ENCODE measurements at regions not wholly inside any gene's neighbourhood (a gene's known extent, or its start where the extent isn't known, plus 50 kb on each side); places are given as distances from the start of the nearest gene placed in this dataset.

DNA sequence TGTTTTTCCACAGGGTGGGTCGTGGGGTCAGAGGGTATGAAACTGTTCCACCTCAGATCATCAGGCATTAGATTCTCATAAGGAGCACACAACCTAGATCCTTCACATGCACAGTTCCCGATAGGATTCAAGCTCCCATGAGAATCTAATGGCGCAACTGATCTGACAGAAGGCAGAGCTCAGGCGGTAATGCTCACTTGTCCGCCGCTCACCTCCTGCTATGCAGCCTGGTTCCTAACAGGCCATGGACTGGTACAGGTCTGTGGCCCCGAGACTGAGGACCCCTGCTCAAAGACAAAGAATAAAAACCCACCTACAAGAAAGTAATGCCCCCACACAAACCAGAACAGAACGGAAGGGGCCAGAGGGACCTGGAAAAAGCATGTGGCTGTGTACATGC lies 76.1 kb upstream of the SNX9 start:
- TF ChIP-seq, protein P1, sequence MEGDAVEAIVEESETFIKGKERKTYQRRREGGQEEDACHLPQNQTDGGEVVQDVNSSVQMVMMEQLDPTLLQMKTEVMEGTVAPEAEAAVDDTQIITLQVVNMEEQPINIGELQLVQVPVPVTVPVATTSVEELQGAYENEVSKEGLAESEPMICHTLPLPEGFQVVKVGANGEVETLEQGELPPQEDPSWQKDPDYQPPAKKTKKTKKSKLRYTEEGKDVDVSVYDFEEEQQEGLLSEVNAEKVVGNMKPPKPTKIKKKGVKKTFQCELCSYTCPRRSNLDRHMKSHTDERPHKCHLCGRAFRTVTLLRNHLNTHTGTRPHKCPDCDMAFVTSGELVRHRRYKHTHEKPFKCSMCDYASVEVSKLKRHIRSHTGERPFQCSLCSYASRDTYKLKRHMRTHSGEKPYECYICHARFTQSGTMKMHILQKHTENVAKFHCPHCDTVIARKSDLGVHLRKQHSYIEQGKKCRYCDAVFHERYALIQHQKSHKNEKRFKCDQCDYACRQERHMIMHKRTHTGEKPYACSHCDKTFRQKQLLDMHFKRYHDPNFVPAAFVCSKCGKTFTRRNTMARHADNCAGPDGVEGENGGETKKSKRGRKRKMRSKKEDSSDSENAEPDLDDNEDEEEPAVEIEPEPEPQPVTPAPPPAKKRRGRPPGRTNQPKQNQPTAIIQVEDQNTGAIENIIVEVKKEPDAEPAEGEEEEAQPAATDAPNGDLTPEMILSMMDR (IDR thresholded peaks at IDR 0.05), result no peak
- TF ChIP-seq EP300 (IDR thresholded peaks at IDR 0.05), result no peak

Measured in tibial nerve (tissue), 4 donors.